Forelimb muscle (tissue), 1 donor: ENCODE measurements at regions not wholly inside any gene's neighbourhood (a gene's known extent, or its start where the extent isn't known, plus 50 kb on each side); places are given as distances from the start of the nearest gene placed in this dataset.
"Not testable (repeated sequence)": the region's sequence is repeated elsewhere in the genome, so short reads cannot be mapped to it uniquely, and the experiment has no call there.

Experiments used
- DNase-seq: peaks from one replicate; pipeline ENCODE4 v3.0.0-alpha.2; 2013; ENCODE audit warnings: low read depth

DNA sequence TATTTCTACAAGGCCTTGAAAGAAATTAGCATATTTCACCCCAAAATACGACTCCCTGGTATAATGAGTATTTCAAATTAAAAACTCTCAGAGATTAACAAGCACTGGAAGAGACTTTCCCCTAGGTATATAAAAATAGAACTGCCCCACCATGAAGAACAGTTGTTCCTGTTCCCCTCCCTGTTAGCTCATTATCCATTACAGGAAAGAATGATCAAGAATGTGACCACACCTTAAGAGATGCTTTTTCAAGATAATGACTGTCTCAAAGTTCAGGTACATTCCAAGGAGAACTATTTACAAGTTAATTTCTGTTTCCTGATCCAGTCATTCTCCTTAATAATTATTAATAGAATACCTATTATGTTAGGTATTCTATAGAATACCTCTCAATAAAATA is 1220.6 kb upstream of the CDH2 start:
- no peak for DNase-seq

DNA sequence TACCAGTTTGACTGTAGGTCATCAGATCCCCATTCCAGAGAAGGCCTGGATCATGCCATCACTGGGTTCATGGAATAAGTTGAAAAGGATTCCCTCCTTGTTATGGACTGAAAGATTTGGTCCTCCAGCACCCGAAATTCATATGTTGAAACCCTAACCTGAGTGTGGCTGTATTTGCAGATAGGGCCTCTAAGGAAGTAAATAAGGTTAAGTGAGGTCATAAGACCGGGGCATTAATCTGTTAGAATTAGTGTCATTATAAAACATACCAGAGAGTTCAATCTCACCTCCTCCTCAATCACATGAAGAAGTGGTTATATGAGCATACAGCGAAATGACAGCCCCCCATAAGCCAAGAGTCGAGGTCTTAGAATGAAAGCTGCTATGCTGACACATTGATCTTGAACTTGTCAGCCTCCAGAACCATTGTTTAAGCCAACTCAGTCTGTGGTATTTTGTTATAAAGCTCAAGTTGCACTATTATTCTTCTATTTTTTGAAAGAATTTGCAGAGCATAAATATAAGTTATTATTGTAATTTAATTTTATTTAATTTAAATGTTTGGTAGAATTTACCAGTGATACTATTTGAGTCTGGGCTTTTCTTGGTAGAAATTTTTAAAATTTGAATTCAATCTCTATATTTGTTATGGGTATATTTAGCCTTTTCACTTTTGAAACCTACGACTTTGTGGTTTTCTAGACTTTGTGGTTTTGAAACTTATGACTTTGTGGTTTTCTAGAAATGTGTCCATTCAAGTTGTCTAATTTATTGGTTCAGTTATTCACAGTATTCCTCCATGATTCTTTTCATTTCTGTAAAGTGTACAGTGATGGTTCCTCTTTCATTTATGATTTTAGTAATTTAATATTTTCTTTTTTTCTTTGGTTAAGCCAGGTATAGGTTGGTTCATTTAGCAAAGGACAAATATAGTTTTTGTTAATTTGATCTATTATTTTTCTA is 1206.7 kb upstream of the CDH2 start:
- DNase-seq = no peak

DNA sequence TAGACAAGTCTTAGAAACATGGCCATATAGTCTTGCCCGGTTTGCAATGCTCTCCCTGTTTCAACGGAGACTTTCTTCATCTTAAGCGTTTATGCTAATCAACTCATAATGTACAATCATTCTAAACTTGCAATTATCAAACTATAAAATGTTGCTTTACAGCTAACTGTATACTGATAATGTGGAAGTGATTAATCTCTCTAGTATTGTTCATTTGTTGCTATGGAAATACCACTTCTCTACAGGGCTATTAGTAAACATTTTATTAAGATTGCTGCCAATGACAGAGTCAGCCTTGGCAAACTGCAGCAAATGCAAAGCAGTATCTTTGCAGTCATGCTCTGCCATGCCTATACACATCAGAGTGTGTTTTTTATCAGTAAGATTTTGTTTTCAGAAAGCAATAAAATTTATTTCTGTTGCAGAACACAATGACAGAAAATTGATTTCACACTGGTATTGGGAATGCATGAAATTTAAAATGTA is 1201.8 kb upstream of the CDH2 start:
- DNase-seq = no peak

DNA sequence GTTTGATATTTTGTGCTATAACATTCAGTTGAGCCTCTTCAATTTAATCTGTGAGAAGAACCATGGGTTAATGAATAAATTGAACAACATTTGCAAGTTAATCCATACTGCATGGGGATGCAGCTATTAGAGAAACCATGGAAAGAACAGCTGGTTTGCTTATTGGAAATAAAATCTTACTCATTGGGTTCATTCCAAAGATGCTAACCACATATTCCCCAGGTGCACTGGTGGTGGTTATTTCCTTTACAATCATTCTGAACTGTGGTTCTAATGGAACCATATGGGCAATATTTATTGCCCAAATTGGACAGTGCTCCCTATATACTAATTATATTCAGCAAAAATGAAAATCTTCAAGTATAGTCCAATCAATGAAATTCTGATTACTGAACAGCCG is 1200.4 kb upstream of the CDH2 start:
- no peak for DNase-seq

DNA sequence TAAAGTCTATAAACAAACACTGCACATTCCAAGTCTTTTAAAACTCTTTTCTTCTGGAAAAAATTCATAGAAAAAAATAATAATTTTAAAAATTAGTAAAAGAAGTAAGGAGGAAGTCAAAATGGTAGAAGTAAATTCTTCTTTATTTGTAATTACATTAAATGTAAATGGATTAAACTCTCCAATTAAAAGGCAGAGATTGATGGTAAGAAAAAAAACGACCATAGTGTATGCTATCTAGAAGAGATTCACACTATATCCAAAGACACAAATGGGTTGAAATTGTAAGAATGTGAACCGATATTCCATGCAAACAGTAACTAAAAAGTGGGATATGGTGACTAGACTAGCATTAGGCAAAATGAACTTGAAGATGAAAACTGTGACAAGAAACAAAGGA is 1196.1 kb upstream of the CDH2 start:
- no peak for DNase-seq

DNA sequence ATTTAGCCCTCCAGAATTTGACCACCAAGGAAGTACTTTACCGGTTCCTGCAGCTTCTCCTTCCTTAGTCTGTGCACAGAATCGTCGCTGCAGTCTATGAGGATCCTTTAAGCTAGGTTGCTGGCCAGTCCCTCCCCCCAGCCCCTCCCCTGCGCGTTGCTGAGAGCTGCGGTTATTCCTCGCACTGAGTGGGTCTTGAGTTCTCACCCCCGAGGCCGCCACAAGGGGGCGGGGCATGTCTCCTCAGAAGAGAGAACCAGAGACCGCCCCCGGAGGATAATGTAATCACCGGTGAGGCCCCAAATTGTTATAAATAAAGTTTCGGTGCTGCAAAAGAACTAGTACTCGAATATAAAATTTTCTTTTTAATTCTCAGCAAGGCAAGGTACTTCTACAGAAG is 1184.9 kb upstream of the CDH2 start:
- DNase-seq = no peak

DNA sequence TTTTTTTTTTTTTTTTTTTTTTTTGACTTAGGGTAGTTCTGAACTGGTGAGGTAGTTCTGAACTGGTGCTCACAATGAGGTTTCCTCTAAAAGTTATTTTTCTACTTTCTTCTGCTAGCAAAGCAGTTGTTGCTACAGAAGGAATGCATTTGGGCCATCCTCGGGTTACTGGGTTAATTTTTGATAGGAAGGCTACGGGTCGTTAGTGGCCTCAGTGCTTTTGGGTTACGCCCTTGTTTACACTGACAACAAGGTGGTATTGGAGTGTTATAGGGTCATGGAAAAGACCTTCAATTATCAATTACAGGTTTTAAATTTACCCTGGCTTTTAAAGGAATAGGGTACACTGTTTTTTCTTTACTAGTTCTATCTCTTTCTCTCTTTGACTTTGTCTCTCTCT is 1183.7 kb upstream of the CDH2 start:
- DNase-seq = not testable (repeated sequence)

DNA sequence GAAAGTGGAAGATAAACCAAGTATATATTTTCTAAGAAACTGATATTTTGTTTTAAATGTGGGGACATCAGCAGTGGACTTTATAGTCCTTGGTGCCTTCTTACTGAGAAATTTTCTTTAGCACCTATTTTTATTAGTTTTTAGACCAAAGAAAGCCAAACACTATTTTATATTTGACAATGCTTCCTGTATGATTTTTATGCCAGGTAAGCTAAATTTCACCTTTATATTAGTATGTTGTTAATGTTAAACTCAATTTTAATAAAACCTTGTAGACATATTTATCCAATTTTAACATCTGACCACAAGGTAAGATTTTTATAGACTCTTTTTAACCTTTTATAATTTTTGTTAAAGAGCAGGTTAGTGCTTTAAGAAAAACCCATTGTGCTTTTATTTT is 1182.3 kb upstream of the CDH2 start:
- DNase-seq = not testable (repeated sequence)

DNA sequence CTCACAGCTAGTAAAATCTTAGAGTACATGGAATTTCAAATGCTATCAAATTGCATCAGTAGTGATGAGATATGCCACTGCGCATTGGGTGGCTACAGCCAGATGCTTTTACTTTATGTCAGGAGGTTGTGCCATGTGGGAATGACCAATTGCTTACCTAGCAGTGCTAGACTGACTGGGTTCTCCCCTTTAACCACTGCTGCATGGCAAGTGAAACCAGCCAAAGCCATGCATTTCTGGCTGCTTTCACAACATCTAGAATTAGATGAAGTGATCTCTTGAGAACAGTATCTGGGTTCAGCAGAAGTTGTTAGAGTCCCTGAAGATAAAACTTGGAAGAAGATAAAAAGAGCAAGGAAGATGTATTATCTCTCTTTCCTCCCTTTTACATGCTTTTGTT is 1174.2 kb upstream of the CDH2 start:
- no peak for DNase-seq

DNA sequence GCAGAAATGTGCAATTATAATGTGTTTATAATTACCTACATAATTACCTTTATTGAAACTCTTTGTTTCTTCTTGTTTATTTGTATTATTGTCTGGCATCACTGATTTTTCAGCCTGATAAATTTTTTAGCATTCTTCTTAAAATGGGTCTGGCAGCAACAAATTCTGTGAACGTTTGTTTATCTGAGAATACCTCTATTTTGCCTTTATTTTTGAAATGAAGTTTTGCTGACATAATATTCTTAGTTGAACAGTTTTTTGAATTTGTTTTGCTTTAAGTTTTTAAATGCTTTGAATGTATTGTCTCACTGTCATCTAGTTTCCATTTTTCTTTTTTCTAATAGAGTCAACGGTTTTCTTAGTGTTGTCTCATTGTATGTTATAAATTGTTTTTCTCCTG is 1152.0 kb upstream of the CDH2 start:
- DNase-seq = no peak

DNA sequence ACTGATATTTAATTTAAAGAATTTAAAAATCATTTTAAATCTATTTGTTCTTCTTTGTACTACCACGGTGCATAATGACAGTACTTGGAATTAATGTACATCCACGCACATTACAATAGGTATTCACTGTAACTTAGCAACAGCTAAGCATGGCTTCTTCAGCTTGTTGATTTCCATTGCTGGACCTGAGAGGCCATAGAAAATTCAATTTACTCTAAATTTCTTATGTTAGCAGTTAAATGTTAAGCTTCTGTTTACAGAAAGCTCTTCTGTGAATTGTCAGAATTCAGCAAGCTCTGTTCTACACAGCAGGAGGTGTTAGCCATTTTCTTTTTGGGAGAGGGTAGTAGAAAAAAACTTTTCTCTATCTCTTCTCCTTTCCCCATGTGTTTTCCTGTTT is 1149.3 kb upstream of the CDH2 start:
- DNase-seq = no peak

DNA sequence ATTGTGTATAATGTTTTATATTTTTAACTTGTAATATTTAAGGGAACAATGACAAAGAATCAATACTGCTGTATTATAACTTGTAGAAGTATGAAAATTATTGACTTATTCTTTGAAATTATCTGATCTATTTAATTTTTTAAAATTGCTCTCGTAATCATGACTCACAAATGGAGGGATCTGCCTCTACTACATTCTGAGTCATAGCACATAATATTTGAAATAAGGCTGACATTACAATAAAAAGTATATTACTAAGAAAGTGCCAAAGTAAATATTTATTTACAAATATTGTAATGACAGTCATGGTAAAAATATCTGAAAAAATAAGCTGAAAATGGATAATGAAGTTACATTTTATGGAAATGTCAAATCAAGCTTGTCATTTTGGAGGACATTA is 1144.6 kb upstream of the CDH2 start:
- no peak for DNase-seq

DNA sequence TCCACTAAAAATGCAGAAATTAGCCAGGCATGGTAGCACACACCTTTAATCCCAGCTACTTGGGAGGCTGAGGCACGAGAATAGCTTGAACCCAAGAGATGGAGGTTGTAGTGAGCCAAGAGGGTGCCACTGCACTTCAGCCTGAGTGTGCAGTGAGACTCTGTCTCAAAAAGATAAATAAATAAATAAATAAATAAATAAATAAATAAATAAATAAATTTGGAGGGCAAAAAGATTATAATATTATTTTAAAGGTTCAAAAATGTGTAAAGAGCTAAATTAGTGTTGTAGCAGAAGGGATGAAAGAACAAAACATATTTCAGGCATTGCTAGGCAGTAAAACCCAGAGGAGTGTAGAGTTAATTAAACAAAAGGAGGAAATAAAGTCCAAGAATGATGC is 1136.4 kb upstream of the CDH2 start:
- DNase-seq = no peak

DNA sequence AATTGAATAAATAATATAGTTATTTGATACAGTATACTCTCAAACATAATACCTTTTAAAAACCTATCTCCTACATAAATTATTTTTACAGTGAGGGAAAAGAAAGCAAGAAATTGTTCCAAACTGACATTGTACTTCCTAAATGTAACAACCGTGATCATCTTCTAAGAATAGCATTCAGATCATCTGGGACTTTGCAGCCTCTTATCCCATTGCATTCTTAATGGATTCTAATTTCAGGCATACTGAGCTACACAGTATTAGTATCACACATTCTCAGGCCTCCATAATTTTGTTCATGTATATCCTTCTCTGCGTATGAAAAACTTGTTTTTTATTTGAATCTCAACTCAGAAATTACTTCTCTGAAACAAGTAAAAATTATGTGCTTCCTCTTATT is 1134.7 kb upstream of the CDH2 start:
- DNase-seq = no peak

DNA sequence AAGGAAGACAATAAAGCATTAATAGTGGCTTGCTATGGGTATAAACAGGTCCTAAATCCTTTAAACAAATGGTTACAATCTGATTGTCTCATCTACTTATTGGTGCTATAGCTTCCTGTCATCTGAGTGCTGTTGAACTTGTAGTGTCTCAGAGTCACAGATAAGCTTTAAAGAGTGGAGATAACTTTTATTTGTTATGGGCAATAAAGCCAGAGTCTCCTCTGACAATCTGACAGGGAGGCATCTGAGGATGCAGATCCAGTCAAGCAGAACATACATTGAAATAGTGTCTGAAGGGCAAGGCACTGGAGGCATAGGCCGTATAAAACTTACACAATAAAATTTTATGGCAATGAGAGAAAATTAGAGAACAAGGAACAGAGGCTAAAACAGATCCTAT is 1132.4 kb upstream of the CDH2 start:
- no peak for DNase-seq

DNA sequence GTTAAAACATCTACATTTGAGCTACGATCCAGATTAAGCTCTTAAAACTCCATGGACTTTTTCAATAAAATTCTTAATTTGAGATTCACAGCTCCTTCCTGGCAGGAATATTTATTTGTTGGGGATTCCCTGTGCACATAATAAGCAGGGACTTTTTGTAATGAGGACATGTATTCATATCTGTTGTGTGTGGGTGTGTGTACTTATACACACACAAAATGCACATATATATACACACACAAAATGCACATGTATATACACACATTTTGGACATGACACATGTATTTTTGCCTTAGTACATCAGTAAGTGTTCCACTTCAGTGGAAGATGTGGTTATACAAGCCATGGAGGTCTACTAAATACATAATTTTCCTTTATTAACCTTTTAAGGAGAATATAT is 1131.1 kb upstream of the CDH2 start:
- no peak for DNase-seq

DNA sequence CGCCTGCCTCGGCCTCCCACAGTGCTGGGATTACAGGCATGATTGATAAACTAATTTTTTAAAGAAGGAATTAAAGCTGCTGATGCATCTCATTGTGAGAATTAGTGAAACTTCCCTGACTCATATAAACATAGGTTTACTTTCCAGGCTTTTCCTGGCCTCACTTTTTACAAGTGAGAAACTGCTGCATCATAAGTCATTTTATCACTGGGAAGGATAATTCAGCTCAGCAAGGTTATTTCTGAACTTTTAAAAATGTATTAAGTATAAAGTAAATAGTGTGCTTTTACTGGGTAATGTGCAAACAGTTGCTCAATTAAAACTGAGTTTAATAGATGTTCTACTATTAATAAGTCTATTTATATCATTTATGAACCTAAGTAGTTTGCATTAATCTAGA is 1130.3 kb upstream of the CDH2 start:
- DNase-seq = no peak

DNA sequence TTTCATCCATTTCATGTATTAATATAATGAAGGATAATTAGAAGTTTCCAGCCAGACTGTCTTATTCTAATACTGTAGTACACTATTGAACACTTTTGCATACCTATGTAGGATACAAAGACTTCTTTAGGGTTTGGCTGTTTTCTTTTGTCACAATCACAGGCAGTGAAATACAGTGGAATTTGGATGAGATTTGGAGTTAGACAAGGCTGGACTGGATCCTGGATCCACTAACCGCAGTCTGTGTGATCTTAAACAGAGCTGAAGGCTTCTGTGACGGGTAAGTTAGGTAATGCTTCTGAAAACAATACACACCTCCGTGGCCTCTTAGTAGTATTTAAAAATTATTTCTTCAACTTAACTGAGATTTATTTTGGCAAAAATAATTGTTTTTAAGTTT is 1128.6 kb upstream of the CDH2 start:
- no peak for DNase-seq

DNA sequence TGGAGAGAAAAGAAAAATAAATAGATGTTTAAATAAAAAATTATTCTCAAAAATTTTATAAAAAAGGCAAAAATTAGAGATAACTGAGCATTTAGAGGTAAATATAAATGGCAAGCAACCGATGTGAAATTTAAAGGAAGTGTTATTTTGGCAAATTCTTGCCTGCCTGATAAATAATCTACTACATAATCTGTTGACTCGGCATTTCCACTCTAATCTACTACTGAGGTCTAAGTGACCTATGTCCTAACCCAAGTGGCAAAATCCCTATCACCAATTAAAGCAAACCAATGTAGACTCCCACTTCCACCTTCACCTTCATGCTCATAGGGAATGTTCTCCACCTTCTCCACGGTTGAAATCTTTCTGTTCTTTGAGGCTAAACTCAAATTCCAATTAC is 1124.1 kb upstream of the CDH2 start:
- no peak for DNase-seq

DNA sequence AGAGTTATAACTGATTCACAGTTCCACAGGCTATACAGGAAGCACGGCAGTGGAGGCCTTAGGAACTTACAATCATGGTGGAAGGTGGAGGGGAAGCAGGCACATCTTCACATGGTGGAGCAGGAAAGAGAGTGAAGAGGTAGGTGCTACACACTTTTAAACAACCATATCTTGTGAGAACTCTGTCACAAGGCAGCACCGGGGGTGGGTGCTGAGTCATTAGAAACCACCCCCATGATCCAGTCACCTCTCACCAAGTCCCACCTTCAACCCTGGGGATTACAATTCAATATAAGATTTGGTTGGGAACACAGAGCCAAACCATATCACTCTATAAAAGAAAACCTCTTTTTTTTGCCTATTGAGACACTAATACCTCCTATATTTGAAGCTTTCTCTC is 1108.5 kb upstream of the CDH2 start:
- no peak for DNase-seq

DNA sequence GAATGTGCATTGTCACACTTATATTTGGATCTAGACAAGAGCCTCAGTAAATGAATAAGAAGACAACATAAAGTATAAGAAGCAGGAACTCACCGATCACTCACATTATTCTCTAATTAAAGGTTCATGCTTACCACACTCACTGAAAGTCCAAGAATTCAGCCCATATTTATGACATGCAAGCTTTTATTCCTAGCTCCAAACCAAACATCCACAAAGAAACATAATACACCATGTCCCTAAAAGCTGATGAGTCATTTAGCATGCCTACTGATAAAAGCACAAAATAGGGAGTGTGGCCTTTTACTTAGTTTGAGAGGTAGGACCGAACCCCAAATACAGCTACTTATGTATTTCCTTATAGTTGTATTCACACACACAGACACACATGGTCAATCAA is 1094.6 kb upstream of the CDH2 start:
- no peak for DNase-seq

DNA sequence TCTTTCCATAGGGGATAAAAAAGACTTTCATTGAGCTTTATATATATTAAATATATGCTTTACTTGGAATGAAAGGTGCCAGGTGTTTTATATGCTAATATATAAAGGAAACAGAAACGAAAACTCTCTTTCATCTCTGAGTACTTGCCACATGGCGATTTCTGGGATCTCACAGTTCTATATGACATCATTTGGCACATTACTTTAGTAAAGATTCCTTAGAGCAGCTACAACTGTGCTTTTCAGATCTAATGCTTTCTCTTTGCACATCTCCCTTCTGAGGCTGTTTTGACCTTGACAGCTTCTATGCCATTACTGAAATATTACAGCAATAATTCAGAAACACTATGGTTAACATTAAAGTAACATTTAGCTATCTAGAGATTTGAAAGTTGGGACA is 1082.9 kb upstream of the CDH2 start:
- DNase-seq = no peak

DNA sequence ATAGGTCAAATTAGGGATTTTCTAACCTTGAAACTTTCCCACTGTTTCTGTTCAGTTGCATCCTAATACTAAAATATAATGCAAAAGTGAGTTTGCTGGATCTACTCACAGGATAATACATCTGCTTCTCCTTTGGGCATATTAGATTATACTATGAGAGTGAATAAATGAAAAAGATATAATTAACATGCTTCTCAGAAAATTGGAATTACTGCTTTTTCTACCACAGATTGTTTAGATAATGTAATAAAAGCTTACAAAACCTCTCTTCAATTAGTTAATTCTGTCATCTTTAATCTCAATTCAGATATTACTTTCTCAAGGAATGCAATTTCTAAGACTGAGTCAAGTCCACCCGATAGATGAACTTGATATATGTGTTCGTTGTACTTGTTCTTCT is 1077.2 kb upstream of the CDH2 start:
- DNase-seq = no peak

DNA sequence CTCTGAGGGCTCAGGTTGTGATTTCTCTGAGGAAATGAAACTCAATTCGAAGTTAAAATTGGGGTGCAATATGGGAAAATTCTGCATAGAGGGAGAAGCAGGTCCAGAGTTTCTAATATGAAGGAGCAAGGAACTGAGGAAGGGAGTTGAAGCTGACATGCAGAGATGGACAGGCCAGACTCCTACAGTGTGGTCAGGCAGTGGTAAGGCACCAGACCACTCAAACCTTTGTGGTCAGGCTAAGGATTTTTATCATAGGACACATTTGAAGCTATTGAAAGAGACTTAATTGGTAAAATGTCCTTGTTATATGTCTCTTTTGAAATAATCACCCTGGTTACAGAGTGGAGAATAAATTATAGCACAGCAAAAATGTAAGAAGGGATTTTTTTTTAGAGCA is 1074.8 kb upstream of the CDH2 start:
- DNase-seq = no peak
